ENCODE measurements at regions not wholly inside any gene's neighbourhood (a gene's known extent, or its start where the extent isn't known, plus 50 kb on each side); places are given as distances from the start of the nearest gene placed in this dataset.

GRCh38 chr18:24601585-24601984 is 141.1 kb downstream of the HRH4 start:
- no peaks in the 10 kb centered on the region for H3K27me3 ChIP-seq
- H3K4me3 ChIP-seq: no peak overlapping the region
- TF ChIP-seq, protein P1, sequence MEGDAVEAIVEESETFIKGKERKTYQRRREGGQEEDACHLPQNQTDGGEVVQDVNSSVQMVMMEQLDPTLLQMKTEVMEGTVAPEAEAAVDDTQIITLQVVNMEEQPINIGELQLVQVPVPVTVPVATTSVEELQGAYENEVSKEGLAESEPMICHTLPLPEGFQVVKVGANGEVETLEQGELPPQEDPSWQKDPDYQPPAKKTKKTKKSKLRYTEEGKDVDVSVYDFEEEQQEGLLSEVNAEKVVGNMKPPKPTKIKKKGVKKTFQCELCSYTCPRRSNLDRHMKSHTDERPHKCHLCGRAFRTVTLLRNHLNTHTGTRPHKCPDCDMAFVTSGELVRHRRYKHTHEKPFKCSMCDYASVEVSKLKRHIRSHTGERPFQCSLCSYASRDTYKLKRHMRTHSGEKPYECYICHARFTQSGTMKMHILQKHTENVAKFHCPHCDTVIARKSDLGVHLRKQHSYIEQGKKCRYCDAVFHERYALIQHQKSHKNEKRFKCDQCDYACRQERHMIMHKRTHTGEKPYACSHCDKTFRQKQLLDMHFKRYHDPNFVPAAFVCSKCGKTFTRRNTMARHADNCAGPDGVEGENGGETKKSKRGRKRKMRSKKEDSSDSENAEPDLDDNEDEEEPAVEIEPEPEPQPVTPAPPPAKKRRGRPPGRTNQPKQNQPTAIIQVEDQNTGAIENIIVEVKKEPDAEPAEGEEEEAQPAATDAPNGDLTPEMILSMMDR (IDR thresholded peaks at IDR 0.05): no peak
- TF ChIP-seq POLR2A (IDR thresholded peaks at IDR 0.05): no peak
- DNase-seq: no peak
- H3K9me3 ChIP-seq: no peaks in the 10 kb centered on the region
- intact Hi-C loops (cut with DNase I; ENCODE audit: low total_unique reads): no loop called here
- no peaks in the 10 kb centered on the region for H3K36me3 ChIP-seq
- H3K4me1 ChIP-seq: no peaks in the 10 kb centered on the region
- H3K27ac ChIP-seq: no peak overlapping the region

DNA sequence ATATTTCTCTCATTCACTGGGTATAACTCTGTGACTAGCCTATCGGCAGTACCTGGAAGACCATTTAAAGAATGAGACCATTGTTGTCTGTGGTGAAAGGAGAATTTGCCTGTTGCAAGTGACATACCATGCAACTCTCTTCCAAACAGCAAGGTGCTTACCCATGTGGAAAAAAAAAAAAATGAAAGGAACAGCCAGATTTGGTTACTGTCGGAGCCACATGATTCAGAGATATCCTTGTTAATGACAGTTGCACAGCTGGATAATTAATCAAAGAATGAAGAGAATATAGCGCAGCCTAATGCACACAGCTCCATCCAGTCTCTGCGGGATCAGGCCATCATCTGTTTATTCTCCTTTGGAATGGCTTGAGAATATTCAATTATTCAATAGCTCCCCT is 141.8 kb downstream of the HRH4 start:
- Histone ChIP-seq H3K4me3 (no peak overlapping the region), H3K27me3 (no peaks in the 10 kb centered on the region), H3K27ac (no peak overlapping the region), H3K4me1 (no peaks in the 10 kb centered on the region), H3K9me3 (no peaks in the 10 kb centered on the region), H3K36me3 (no peaks in the 10 kb centered on the region)
- TF ChIP-seq POLR2A (IDR thresholded peaks at IDR 0.05): no peak
- TF ChIP-seq, protein P1 (IDR thresholded peaks at IDR 0.05): no peak
- intact Hi-C loops (cut with DNase I; ENCODE audit: low total_unique reads): no loop called here
- no peak for DNase-seq

DNA sequence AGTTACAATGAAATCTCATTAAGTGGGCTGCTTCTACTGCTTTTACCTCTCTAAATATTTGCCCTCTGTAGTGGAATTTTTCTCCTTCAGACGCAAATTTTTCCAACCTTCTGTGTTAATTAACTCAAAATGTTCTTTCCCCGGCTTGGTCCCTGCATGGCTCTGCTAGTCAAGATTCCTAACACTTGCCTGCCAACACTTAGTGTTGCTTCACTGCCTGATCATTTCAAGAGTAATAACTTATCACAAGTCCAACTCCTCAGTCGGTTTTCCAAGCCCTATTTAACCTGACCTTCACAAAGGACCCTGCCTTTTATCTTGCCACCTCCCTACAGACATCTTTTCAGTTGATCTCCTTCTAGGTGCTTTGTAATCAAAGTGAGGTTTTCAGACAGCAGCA is 142.7 kb downstream of the HRH4 start:
- intact Hi-C loops (cut with DNase I; ENCODE audit: low total_unique reads): no loop called here
- Histone ChIP-seq H3K4me3 (no peak overlapping the region), H3K9me3 (no peaks in the 10 kb centered on the region), H3K27me3 (no peaks in the 10 kb centered on the region), H3K27ac (no peak overlapping the region), H3K4me1 (no peaks in the 10 kb centered on the region), H3K36me3 (no peaks in the 10 kb centered on the region)
- DNase-seq: no peak
- no peak for TF ChIP-seq POLR2A (IDR thresholded peaks at IDR 0.05)

GRCh38 chr18:24605444-24605843 is 145.0 kb downstream of the HRH4 start:
- TF ChIP-seq, protein P1 (IDR thresholded peaks at IDR 0.05): no peak
- TF ChIP-seq POLR2A (IDR thresholded peaks at IDR 0.05): no peak
- no peaks in the 10 kb centered on the region for H3K27me3 ChIP-seq
- intact Hi-C loops (cut with DNase I; ENCODE audit: low total_unique reads): no loop called here
- no peak overlapping the region for H3K27ac ChIP-seq
- DNase-seq: no peak
- H3K4me3 ChIP-seq: no peak overlapping the region
- H3K9me3 ChIP-seq: no peaks in the 10 kb centered on the region
- no peaks in the 10 kb centered on the region for H3K4me1 ChIP-seq
- H3K36me3 ChIP-seq: no peaks in the 10 kb centered on the region

DNA sequence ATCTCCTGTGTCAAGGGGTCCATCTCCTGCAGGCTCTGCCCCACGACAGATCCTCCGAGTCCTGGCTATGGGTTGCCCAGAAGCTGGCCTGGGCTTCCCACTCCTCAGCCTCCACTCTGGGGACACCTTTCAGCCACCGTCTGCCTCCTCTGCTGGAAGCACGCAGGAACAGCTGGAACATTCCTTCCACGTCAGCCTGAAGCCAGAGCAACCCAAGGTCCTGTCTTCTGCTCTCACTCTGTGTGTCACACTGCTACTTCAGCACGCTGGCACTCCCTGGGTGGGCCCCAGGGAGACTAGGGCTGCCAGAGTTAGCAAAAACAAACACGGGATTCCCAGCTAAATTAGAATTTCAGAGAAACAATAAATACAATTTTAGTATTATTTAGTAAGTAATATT is 148.8 kb downstream of the HRH4 start:
- Histone ChIP-seq H3K4me1 (no peaks in the 10 kb centered on the region), H3K9me3 (no peaks in the 10 kb centered on the region), H3K36me3 (no peaks in the 10 kb centered on the region), H3K4me3 (no peak overlapping the region), H3K27ac (no peak overlapping the region), H3K27me3 (no peaks in the 10 kb centered on the region)
- TF ChIP-seq, protein P1 (IDR thresholded peaks at IDR 0.05): no peak
- no peak for TF ChIP-seq POLR2A (IDR thresholded peaks at IDR 0.05)
- DNase-seq: no peak
- intact Hi-C loops (cut with DNase I; ENCODE audit: low total_unique reads): no loop called here

GRCh38 chr18:24611075-24611474 is 150.6 kb downstream of the HRH4 start:
- intact Hi-C loops (cut with DNase I; ENCODE audit: low total_unique reads): no loop called here
- no peaks in the 10 kb centered on the region for H3K4me1 ChIP-seq
- TF ChIP-seq, protein P1 (IDR thresholded peaks at IDR 0.05): no peak
- no peak for TF ChIP-seq POLR2A (IDR thresholded peaks at IDR 0.05)
- H3K4me3 ChIP-seq: no peak overlapping the region
- no peaks in the 10 kb centered on the region for H3K9me3 ChIP-seq
- H3K36me3 ChIP-seq: no peaks in the 10 kb centered on the region
- no peaks in the 10 kb centered on the region for H3K27me3 ChIP-seq
- no peak for DNase-seq
- H3K27ac ChIP-seq: no peak overlapping the region

Data from uterus (tissue), 3 donors.